HEK293 (cell line): ENCODE measurements at regions not wholly inside any gene's neighbourhood (a gene's known extent, or its start where the extent isn't known, plus 50 kb on each side); places are given as distances from the start of the nearest gene placed in this dataset.

ENCODE experiments used
- ZIC2 ChIP-seq: fragments of 450-650 bp; formaldehyde crosslinking; IDR thresholded peaks from 2 replicates; pipeline ENCODE4 v1.5.1; 2016; ENCODE audit warnings: missing biosample characterization, missing genetic modification characterization
- TF ChIP-seq, protein P1 (sequence below): fragments of 450-650 bp; formaldehyde crosslinking; IDR thresholded peaks from 2 replicates; pipeline ENCODE4 v1.5.1; 2016; ENCODE audit warnings: missing biosample characterization, missing genetic modification characterization

DNA sequence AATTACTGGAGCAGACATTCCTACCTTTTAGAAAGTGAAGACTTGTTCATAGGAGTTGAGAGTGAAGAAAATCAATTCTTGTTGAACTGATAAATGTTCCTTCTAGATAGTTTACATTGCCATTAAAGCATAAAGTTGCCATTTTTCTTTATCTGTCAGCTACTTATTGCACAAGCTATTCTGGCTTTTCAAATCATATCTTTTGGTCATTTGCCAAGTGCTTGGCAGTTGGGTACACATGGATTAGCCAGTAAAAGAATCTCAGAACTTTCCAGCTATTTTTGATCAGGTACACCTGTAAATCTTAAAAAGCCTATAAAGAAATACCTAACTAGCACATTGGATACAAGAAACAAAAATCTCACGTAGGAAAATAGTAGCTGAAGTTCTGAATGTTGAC lies 56.4 kb upstream of the PNPLA4 start:
- TF ChIP-seq ZIC2 (tag by site-specific recombination), result no peak
- TF ChIP-seq, protein P1, sequence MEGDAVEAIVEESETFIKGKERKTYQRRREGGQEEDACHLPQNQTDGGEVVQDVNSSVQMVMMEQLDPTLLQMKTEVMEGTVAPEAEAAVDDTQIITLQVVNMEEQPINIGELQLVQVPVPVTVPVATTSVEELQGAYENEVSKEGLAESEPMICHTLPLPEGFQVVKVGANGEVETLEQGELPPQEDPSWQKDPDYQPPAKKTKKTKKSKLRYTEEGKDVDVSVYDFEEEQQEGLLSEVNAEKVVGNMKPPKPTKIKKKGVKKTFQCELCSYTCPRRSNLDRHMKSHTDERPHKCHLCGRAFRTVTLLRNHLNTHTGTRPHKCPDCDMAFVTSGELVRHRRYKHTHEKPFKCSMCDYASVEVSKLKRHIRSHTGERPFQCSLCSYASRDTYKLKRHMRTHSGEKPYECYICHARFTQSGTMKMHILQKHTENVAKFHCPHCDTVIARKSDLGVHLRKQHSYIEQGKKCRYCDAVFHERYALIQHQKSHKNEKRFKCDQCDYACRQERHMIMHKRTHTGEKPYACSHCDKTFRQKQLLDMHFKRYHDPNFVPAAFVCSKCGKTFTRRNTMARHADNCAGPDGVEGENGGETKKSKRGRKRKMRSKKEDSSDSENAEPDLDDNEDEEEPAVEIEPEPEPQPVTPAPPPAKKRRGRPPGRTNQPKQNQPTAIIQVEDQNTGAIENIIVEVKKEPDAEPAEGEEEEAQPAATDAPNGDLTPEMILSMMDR (tag by site-specific recombination), result no peak
